ENCODE measurements at regions not wholly inside any gene's neighbourhood (a gene's known extent, or its start where the extent isn't known, plus 50 kb on each side); places are given as distances from the start of the nearest gene placed in this dataset.
"Not testable (repeated sequence)": the region's sequence is repeated elsewhere in the genome, so short reads cannot be mapped to it uniquely, and the experiment has no call there.

GRCh38 chr10:8393531-8393930 is 339.0 kb downstream of the GATA3 start:
- no peak for DNase-seq

- DNase-seq: no peak
These were observed 342.2 kb downstream of the GATA3 start for GRCh38 chr10:8396675-8397074.

- DNase-seq: no peak
These were observed 344.3 kb downstream of the GATA3 start for GRCh38 chr10:8398771-8399170.

- DNase-seq: no peak
These were observed 345.7 kb downstream of the GATA3 start for GRCh38 chr10:8400151-8400550.

DNA sequence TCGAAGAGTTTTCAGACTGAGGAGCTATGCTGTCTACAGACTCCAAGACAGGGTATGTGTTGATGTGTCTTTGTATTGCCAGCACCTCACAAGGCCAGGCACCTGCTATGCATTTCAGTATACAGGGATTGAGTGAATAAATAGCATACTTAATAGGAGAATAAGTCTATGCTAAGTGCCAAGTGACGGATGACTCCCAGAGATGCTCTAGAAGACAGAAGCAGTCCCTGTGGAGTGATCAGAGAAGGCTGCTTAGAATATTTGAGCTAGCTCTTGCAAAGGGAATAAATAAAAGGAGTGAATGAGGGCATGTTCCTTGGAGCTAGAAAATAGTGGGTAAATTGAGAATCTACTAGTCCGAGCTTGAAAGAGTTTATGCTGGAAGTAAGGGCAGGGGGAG is 346.4 kb downstream of the GATA3 start:
- no peak for DNase-seq

- DNase-seq: no peak
These were observed 347.0 kb downstream of the GATA3 start for GRCh38 chr10:8401531-8401930.

GRCh38 chr10:8402576-8402975 is 348.1 kb downstream of the GATA3 start:
- peak; percentile 66 for DNase-seq

GRCh38 chr10:8403711-8404371 is 349.4 kb downstream of the GATA3 start:
- no peak for DNase-seq

DNA sequence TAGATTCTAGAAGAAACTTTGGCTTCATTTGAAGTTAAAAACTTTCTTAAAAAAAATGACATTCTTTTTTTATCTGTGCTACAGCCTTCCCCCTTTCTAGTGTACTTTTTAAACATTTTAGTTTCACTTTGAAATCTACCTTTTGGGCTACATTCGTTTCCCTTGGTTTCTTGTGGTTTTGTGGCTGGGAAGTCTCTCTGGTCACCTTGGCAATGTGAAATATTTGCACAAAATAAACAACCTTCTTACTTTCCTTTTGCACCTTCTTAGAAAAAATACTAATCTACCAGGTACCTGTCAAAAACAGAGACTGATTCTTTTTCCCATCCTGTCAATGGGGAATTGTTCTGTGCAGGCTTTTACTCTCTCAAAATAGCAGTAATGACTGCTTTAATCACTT is 350.2 kb downstream of the GATA3 start:
- peak; percentile 22 for DNase-seq

- DNase-seq: no peak
These were observed 351.1 kb downstream of the GATA3 start for GRCh38 chr10:8405596-8405995.

- DNase-seq: no peak
These were observed 353.1 kb downstream of the GATA3 start for GRCh38 chr10:8407501-8408021.

DNA sequence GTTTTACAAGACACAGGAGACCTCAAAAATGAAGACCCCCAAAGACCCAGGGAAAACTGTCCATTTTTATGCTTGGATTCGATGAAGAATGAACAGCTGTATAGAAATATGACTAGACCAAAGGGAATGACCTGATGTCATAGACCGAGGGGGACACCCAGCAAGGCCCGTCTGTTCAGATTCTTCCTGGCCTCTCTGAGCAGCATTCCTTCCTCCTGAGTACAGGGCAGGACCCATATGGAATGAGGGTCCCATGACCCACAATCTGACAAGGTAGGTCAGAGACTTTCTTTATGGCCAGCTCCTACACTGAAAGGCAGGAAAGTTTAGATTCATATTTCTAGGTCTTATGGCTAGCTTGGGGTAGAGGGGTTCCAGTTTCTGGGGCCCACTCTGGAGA is 356.0 kb downstream of the GATA3 start:
- DNase-seq: no peak

- DNase-seq: no peak
These were observed 358.1 kb downstream of the GATA3 start for GRCh38 chr10:8412541-8412940.

GRCh38 chr10:8415029-8415428 is 360.5 kb downstream of the GATA3 start:
- not testable (repeated sequence) for DNase-seq

- no peak for DNase-seq
These were observed 361.8 kb downstream of the GATA3 start for GRCh38 chr10:8416192-8416701.

DNA sequence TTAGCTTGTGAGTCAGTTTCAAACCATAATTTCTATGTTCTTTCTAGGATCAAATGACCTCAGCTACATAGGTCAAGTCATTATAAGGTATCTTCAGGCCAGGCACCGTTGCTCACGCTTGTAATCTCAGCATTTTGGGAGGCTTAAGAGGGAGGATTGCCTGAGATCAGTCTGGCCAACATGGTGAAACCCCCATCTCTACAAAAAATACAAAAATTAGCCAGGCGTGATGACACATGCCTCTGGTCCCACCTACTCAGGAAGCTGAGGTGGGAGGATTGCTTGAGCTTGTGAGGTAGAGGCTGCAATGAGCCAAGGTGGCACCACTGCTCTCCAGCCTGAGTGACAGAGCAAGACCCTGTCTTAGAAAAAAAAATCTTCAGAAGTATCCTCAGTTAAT is 362.3 kb downstream of the GATA3 start:
- no peak for DNase-seq

DNA sequence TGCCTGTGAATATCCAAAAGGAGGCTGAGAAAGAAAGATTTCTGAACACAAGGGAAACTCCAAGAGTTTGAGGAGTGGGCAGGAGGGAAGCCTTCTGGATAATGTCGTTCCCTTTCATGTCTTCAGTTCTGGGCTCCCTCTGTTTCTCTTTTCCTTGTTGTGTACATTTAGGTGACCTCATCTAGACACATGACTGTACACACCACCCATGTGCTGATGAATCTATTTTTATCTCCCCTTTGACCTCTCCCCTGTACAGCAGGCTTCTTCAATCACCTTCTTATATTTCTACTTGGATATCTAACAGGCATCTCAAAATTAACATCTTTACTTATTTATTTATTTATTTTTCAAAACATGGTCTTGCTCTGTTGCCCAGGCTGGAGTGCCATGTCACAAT is 363.1 kb downstream of the GATA3 start:
- DNase-seq: no peak

DNA sequence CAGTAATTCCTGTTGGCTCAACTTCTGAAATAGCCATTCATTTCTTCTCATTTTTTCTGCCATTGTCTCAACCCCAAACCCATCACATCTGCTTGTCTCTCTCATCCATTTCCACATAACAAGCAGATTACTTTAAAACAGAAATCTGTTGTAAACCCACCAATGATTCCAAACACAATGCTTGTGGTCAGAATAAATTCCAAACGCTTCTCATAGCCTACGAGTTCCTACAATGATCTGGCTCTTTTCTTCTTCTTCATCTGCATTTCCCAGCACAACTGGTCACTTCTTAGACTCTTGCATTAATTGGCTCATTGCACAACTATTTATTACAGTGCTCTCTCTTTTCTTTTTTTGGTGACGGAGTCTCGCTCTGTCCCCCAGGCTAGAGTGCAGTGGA is 364.1 kb downstream of the GATA3 start:
- DNase-seq: no peak

GRCh38 chr10:8420182-8420581 is 365.7 kb downstream of the GATA3 start:
- no peak for DNase-seq

GRCh38 chr10:8424555-8425211 is 370.2 kb downstream of the GATA3 start:
- no peak for DNase-seq

DNA sequence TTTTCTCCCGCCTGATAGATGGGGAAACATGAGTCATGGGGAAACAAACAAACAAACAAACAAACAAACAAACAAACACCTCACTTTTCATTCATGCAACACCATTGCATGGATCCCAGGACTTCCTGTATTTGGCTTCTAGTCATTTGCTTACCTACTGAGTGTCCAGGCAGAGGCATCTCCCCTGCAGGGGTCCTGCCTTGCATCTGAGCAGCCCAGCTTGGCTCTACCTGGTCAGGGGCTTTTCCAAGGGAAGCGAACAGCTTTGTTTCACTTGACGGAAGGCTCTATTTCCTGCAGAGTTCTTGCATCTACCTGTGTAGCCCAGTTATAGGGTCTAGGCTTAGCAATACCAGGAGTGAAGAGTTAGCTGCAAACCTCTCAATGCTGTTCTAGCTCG is 374.2 kb downstream of the GATA3 start:
- no peak for DNase-seq

DNA sequence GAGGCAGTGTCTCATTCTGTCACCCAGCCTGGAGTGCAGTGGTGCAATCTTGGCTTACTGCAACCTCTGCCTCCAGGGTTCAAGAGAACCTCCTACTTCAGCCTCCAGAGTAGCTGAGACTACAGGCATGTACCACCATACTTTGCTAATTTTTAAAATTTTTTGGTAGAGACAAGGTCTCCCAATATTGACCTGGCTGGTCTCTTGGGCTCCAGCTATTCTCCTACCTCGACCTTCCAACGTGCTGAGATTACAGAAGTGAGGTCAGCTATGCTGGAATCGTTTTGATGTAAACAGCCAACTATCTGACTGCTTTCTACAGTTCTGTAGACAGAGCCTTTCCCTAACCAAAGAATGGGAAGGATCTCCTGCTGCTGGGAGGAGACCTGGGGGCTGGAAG is 375.8 kb downstream of the GATA3 start:
- no peak for DNase-seq

DNA sequence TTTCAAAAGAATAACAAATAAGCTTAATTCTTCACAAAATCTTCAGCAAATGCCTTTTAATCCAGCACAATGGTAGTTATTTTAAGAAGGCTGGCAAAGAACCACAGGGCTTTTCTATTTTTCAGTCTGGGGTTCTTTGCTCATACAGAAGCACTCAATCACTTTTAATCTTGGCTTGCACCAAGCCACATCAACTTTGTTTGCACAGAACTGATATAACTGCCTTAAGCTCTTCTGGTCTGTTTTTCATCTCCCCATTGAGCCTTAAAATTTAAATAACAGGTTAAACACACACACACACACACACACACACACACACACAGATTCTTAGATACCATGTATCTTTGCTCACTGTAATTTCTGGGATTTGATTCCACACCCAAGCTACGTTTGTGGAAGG is 377.0 kb downstream of the GATA3 start:
- no peak for DNase-seq
